ENCODE measurements at regions not wholly inside any gene's neighbourhood (a gene's known extent, or its start where the extent isn't known, plus 50 kb on each side); places are given as distances from the start of the nearest gene placed in this dataset.

- DNase-seq, result no peak
- Mint-ChIP-seq H3K27ac (no peak overlapping the region), H3K4me1 (no peaks in the 10 kb centered on the region), H3K27me3 (peaks cover 18% of the 10 kb centered on the region), H3K9me3 (no peaks in the 10 kb centered on the region), H3K4me3 (no peak overlapping the region), H3K36me3 (no peaks in the 10 kb centered on the region)
Observed at GRCh38 chr4:100070868-100071267, 119.4 kb downstream of the DDIT4L start.

- no peaks in the 10 kb centered on the region for H3K4me1 Mint-ChIP-seq
- H3K9me3 Mint-ChIP-seq, result no peaks in the 10 kb centered on the region
- H3K27ac Mint-ChIP-seq, result no peak overlapping the region
- no peaks in the 10 kb centered on the region for H3K36me3 Mint-ChIP-seq
- peaks cover 17% of the 10 kb centered on the region for H3K27me3 Mint-ChIP-seq
- H3K4me3 Mint-ChIP-seq, result no peak overlapping the region
- DNase-seq, result no peak
Observed at GRCh38 chr4:100069207-100069606, 119.1 kb upstream of the H2AZ1 start.

- Mint-ChIP-seq H3K36me3 (no peaks in the 10 kb centered on the region), H3K9me3 (no peaks in the 10 kb centered on the region), H3K27ac (no peak overlapping the region), H3K4me3 (no peak overlapping the region), H3K4me1 (no peaks in the 10 kb centered on the region), H3K27me3 (peaks cover 24% of the 10 kb centered on the region)
- DNase-seq, result no peak
Observed at GRCh38 chr4:100067255-100067654, 117.2 kb upstream of the H2AZ1 start.

DNA sequence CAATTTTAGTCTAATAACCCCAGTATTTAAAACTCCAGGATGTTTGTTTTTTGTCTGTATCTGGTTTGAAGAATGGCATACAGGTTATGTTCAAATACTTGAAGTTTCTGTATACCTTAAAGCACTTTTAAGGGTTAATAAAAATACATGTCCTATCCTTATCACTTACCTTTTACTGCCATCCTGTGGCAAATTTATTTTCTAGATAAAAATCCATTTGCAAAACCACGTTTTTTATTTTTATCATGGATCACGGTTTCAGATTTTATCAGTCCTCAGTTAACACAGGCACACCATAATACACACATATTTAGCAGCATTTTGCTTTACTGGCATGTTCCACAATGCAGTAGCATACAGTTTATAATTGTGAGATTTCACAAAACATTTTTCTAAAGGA is 113.3 kb upstream of the H2AZ1 start:
- H3K4me3 Mint-ChIP-seq, result no peak overlapping the region
- no peaks in the 10 kb centered on the region for H3K4me1 Mint-ChIP-seq
- no peak overlapping the region for H3K27ac Mint-ChIP-seq
- no peak for DNase-seq
- H3K27me3 Mint-ChIP-seq, result peaks cover 18% of the 10 kb centered on the region
- H3K9me3 Mint-ChIP-seq, result no peaks in the 10 kb centered on the region
- H3K36me3 Mint-ChIP-seq, result no peaks in the 10 kb centered on the region

DNA sequence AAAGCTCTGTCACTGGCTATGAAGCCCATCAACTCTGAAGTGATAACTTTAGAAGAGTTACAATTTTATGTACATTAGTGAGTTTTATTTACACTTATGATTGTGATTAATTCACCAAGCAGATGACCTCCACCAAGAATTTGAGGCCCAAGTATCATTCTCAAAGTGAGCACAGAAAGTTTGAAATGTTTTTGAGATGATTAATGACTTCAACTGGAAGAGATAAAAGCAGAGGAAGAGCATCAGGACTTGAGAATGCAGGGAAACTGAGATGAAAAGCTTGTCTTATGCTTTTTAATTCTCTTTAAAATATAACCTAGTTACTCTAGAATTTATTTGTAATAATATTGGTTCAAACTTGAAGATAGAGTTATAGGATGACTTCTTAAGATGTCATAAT is 112.8 kb upstream of the H2AZ1 start:
- Mint-ChIP-seq H3K36me3 (no peaks in the 10 kb centered on the region), H3K27me3 (peaks cover 14% of the 10 kb centered on the region), H3K9me3 (no peaks in the 10 kb centered on the region), H3K27ac (no peak overlapping the region), H3K4me3 (no peak overlapping the region), H3K4me1 (no peaks in the 10 kb centered on the region)
- DNase-seq, result no peak

DNA sequence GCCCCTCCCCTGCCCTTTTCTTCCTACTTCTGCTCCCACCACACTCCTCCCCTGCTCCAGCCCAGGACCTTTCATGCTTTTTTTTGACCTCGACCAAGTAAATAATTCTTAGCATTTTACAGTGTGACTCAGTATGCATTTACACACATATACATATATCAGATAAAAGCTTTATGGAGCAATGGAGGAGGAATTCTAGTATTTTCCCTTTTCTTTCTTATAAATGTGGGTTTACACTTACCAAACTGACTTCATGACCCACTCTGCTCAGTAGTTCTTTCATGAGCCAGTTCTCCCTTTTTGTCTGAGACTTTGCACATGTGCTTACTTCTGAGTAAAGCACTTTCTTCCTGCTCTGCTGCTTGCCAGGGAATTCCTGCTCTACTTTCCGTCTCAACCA is 111.8 kb upstream of the H2AZ1 start:
- H3K9me3 Mint-ChIP-seq, result no peaks in the 10 kb centered on the region
- peaks cover 11% of the 10 kb centered on the region for H3K27me3 Mint-ChIP-seq
- H3K4me1 Mint-ChIP-seq, result no peaks in the 10 kb centered on the region
- no peak overlapping the region for H3K4me3 Mint-ChIP-seq
- no peaks in the 10 kb centered on the region for H3K36me3 Mint-ChIP-seq
- H3K27ac Mint-ChIP-seq, result no peak overlapping the region
- no peak for DNase-seq

DNA sequence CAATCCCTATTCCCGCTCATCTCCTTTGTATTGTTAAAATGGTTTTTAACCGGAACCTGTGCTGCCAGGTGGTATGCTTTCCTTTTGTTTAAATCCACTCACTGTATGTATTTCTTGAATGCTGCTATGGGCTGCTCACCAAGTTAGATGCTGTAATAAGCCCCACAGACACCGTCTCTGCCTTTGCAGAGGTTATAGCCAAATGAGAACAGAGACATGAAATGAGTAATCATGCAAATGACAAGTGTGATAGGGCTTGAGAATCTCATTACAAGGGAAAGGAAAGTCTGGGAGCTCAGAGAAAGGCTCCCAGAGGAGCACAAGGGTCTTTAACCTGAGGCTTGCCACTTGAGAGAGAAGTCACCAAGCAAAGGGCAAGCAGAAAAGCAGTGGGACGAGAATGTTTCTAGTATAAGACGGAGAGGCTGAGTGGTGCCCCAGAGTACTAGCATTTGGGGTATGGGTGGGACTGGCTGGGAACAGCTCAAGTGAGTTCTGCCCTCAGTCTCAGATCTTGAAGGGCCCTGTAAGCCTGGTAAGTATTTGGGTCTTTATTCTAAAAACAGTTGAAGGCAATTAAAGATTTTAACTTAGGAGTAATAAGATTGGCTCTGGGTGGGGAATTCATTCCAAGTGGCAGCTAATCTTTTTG is 110.8 kb upstream of the H2AZ1 start:
- Mint-ChIP-seq H3K36me3 (no peaks in the 10 kb centered on the region), H3K4me1 (no peaks in the 10 kb centered on the region), H3K27me3 (peaks cover 11% of the 10 kb centered on the region), H3K27ac (no peak overlapping the region), H3K9me3 (no peaks in the 10 kb centered on the region), H3K4me3 (no peak overlapping the region)
- DNase-seq, result no peak

- Mint-ChIP-seq H3K4me1 (no peaks in the 10 kb centered on the region), H3K27me3 (peaks cover 11% of the 10 kb centered on the region), H3K4me3 (no peak overlapping the region), H3K9me3 (no peaks in the 10 kb centered on the region), H3K27ac (no peak overlapping the region), H3K36me3 (no peaks in the 10 kb centered on the region)
- DNase-seq, result no peak
Observed at GRCh38 chr4:100059467-100059866, 109.4 kb upstream of the H2AZ1 start.

DNA sequence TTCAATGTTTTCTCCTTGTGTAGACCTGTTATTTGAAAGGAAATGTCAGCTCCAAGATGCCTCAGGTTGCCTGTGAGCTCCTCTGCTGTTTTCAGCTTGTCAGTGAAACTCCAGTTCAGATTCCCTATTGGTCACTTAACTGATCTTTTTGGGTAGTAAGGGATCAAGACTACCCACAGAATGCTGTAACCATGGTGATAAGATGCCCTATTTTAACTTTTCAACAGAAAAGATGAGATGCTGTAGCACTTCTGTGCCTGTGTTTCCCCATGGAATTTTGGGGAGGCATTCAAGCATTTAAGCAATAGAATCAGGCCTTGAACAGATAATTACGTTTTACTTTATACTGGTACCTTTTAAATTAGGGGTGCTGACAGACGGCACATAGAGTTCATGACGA is 106.6 kb upstream of the H2AZ1 start:
- no peak for DNase-seq
- no peak overlapping the region for H3K4me3 Mint-ChIP-seq
- H3K27me3 Mint-ChIP-seq, result peaks cover 6% of the 10 kb centered on the region
- H3K27ac Mint-ChIP-seq, result no peak overlapping the region
- no peaks in the 10 kb centered on the region for H3K4me1 Mint-ChIP-seq
- H3K9me3 Mint-ChIP-seq, result no peaks in the 10 kb centered on the region
- no peaks in the 10 kb centered on the region for H3K36me3 Mint-ChIP-seq

- Mint-ChIP-seq H3K27ac (no peak overlapping the region), H3K4me1 (no peaks in the 10 kb centered on the region), H3K27me3 (peaks cover 12% of the 10 kb centered on the region), H3K4me3 (no peak overlapping the region), H3K36me3 (no peaks in the 10 kb centered on the region), H3K9me3 (no peaks in the 10 kb centered on the region)
- DNase-seq, result no peak
Observed at GRCh38 chr4:100054071-100054470, 104.0 kb upstream of the H2AZ1 start.

GRCh38 chr4:100049872-100050271 is 99.8 kb upstream of the H2AZ1 start:
- Mint-ChIP-seq H3K27me3 (peaks cover 12% of the 10 kb centered on the region), H3K27ac (no peak overlapping the region), H3K4me3 (no peak overlapping the region), H3K9me3 (no peaks in the 10 kb centered on the region), H3K4me1 (no peaks in the 10 kb centered on the region), H3K36me3 (no peaks in the 10 kb centered on the region)
- no peak for DNase-seq

- H3K9me3 Mint-ChIP-seq, result no peaks in the 10 kb centered on the region
- DNase-seq, result no peak
- H3K27ac Mint-ChIP-seq, result no peak overlapping the region
- H3K27me3 Mint-ChIP-seq, result no peaks in the 10 kb centered on the region
- H3K4me1 Mint-ChIP-seq, result no peaks in the 10 kb centered on the region
- H3K4me3 Mint-ChIP-seq, result no peak overlapping the region
- H3K36me3 Mint-ChIP-seq, result no peaks in the 10 kb centered on the region
Observed at GRCh38 chr4:100042711-100043110, 92.6 kb upstream of the H2AZ1 start.

- H3K27ac Mint-ChIP-seq, result no peak overlapping the region
- DNase-seq, result no peak
- no peaks in the 10 kb centered on the region for H3K27me3 Mint-ChIP-seq
- no peaks in the 10 kb centered on the region for H3K36me3 Mint-ChIP-seq
- H3K9me3 Mint-ChIP-seq, result no peaks in the 10 kb centered on the region
- no peaks in the 10 kb centered on the region for H3K4me1 Mint-ChIP-seq
- no peak overlapping the region for H3K4me3 Mint-ChIP-seq
Observed at GRCh38 chr4:100042235-100042634, 92.2 kb upstream of the H2AZ1 start.

DNA sequence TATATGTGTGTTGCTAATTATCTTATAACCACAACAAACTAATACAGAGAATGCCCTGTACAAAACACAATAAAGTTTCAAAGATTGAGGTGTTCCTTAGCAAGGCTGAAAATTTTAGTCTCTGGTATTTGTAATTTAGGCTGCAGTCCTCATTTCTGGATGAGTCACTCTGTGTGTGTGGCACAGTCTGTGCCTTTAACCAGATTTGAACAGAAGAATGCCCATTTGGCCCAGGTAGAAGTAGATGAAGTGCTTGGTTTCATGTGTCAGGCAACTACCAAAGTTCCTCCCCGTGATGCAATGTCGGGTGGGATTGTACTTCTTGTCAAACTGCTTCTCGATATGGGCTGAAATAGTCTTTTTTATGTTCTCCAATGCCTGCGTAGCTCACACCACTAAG is 91.6 kb upstream of the H2AZ1 start:
- no peak overlapping the region for H3K4me3 Mint-ChIP-seq
- no peak for DNase-seq

GRCh38 chr4:100034023-100034664 is 84.1 kb upstream of the H2AZ1 start:
- H3K4me3 Mint-ChIP-seq, result no peak overlapping the region
- no peak overlapping the region for H3K27ac Mint-ChIP-seq
- no peaks in the 10 kb centered on the region for H3K4me1 Mint-ChIP-seq
- peaks cover 10% of the 10 kb centered on the region for H3K9me3 Mint-ChIP-seq
- no peaks in the 10 kb centered on the region for H3K36me3 Mint-ChIP-seq
- no peak for DNase-seq
- peaks cover 4% of the 10 kb centered on the region for H3K27me3 Mint-ChIP-seq

More for the DNA sequence above, 91.6 kb upstream of the H2AZ1 start:
- Mint-ChIP-seq H3K36me3 (no peaks in the 10 kb centered on the region), H3K27ac (no peak overlapping the region), H3K4me1 (no peaks in the 10 kb centered on the region), H3K9me3 (peaks cover 3% of the 10 kb centered on the region), H3K27me3 (no peaks in the 10 kb centered on the region)

GRCh38 chr4:100026066-100026465 is 76.0 kb upstream of the H2AZ1 start:
- Mint-ChIP-seq H3K9me3 (no peaks in the 10 kb centered on the region), H3K27me3 (peaks cover 10% of the 10 kb centered on the region), H3K27ac (no peak overlapping the region), H3K4me3 (no peak overlapping the region), H3K36me3 (no peaks in the 10 kb centered on the region), H3K4me1 (no peaks in the 10 kb centered on the region)
- no peak for DNase-seq
